ENCODE measurements at regions not wholly inside any gene's neighbourhood (a gene's known extent, or its start where the extent isn't known, plus 50 kb on each side); places are given as distances from the start of the nearest gene placed in this dataset.
A peak's percentile ranks its signal among the peaks of the same experiment; 100 is the strongest.

DNA sequence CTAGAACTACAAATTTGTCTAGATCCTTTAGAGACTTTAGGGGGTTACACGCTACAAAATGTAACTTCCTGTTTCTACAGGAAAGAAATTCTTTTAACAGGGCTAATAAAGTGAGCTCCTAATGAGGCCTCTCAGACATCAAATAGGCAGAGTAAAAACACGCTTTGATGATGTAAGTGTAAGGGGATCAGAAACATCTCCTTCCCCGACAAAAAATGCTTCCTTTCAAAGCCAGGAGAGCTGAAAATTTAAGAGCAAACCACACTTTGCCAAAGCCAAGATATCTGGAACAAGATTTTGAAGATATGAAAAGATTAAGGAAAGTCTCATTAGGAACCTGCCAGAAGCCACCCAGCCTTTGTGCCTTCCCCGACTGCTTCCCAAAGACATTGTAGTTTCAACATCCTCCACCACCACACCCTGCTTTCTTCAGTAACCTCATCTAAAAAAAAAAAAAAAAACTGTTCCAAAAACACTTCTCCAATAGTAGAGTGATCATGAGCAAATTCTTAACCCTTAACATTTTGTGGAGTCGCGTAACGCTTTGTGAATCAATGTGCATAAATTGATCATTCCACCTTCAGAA, 505.0 kb upstream of the THBS1 start:
- no peak for DNase-seq (ENCODE audit: low read depth in 2 of 2)

- no peak for DNase-seq (ENCODE audit: low read depth in 2 of 2)
Observed at GRCh38 chr15:39078026-39078425, 502.9 kb upstream of the THBS1 start.

DNA sequence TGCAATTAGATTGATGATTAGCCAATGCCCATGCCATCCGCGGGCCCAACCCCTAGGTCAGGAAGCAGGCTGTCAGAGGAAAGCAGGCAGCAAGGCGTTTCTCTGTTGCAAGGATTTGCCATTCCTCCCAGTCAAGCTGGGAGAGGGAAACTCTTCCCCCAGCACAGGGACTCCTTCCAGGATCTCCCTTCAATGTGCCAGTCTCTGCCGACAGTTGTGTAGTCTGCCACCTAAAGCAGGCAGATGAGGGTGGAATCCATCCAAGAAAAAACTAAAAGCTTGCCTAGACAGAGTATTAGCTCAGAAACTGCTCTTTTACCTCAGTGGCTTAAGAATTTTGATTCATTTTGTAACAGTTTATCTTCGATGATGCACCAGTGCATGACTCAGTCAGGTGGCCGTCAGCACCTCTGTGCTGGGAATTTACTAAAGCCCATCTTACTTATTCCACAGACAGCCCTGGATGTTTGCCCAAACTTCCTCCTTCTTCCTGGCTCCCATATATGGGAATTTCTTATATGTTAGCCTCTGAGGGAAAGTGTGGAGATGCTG, 501.5 kb upstream of the THBS1 start:
- DNase-seq (ENCODE audit: low read depth in 2 of 2), result peak; percentile 97 to 98

DNA sequence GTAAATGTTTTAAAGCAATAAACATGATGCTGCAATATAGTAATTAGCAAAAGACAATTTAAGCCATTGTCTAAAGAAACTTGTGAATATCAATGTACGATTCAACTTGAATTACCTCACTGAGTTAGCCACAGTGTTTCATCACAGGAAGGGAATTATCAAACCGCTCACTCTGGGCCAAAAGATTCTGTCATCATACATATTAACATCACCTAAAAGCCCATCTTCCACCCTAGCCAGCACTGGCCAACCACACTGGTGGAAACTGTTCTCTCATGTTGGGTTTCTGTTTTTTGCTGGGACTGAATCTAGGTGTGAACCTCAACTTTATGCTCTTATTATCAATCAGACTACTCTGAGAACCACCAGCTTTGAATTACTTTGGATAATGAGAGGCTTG, 497.7 kb upstream of the THBS1 start:
- DNase-seq (ENCODE audit: low read depth in 2 of 2), result no peak

DNA sequence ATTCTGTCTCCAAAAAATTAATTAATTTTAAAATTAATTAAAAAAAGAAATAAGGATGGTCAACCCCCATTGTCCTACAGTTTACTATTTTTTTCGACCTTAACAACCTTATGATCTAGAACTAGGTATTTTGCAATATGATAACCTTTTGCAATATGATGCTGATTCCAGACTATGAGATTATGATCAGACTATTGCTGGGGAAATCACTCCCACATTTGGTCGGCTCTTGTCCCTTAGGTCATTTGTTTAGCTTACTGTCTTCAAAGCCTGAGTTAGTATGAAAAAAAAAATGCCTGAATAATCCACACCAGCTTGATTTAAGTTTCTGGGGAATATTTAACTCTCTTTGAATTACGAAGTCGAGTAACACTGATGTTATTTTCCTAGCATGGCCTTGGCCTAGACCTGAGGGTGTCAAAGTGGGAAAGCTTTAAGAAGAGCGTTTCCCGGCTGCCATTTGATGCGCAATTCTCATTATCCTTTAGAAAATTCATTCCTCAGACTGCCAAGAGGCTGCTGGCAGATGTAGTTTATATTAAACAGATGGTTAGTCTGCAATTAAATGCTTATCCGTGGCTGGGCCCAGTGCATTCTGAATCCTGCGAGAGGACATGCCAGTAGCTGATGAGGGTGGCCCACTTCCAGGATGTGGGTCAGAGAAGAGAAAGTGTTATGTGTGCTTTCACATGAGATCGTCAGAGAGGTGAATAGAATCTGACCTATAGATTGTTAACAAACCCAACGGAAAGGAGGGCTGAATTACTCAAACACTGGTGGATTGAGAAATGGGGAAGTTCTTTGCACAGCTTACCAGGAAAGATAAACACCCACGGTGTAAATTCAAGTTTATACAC, 496.0 kb upstream of the THBS1 start:
- DNase-seq (ENCODE audit: low read depth in 2 of 2), result no peak

DNA sequence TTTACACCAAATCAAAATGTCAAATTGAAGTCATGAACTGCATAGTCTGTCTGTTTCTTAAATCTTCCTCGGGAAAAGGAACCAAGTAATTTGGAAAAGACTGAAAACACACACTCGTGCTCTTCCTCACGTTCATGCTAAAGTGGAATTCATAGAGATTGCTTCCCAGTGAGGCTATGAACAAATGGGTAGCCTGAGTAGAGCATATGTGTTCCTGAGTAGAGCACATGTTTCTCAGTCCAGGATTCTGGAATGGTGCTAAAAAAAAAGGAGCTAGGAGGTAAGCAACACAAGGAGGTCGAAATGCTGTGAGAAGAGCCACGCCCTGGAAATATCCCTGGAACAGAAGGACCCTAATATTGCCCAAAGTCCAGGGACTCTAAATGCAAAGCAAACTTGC, 494.2 kb upstream of the THBS1 start:
- no peak for DNase-seq (ENCODE audit: low read depth in 2 of 2)

GRCh38 chr15:39088156-39088555, 492.7 kb upstream of the THBS1 start:
- DNase-seq (ENCODE audit: low read depth in 2 of 2), result no peak

- no peak for DNase-seq (ENCODE audit: low read depth in 2 of 2)
Observed at GRCh38 chr15:39092354-39092753, 488.5 kb upstream of the THBS1 start.

DNA sequence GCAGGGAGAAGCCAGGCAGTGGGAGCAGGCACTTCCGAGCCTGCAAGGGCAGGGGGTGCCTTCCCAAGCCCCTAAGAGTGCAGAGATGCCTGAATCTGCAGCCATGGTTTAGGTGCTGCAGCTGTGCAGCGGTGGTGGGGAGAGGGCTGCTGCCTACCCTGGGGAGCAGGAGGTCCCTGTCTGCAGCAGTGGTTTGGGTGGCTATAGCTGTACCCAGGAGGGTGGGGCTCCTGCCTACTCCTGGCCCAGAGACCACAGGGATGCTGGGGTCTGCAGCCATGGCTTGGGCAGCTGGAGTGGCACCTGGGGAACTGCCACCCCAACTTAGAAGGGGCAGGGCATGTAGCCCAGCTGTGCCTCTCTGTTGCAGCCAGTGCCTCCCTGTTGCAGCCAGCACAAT, 488.1 kb upstream of the THBS1 start:
- no peak for DNase-seq (ENCODE audit: low read depth in 2 of 2)

- DNase-seq (ENCODE audit: low read depth in 2 of 2), result no peak
Observed at GRCh38 chr15:39094116-39094515, 486.8 kb upstream of the THBS1 start.

DNA sequence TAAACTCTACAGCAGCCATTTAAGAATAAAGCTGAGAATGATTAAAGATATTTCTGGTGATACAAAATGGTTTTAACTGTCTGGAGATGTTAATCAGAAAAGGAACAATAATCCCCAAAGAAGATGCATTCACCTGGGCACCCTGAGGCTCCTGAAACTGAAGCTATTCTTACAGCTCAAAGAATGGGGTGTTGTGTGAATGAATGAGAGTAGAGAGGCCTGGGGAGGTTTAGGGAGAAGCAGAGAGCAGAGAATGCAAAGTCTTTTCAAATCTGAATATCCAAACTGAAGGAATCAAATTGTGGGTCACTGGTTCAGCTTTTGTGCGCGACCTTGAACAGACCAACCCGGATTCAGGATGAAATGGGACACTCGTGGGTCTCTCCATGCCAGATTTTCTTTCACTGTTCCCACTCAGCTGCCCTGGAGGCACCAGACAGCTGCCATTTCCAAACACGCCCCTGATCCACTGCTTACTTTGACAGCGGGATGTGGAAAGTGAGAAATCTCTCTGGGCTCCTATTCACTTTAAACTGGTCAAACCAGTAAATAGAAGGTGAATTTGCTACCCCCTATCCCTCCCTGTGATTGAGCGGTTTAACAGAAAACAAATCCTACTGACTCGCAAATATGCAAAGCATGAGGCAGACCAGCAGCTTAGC, 485.5 kb upstream of the THBS1 start:
- no peak for DNase-seq (ENCODE audit: low read depth in 2 of 2)

GRCh38 chr15:39096608-39097205, 484.2 kb upstream of the THBS1 start:
- no peak for DNase-seq (ENCODE audit: low read depth in 2 of 2)

DNA sequence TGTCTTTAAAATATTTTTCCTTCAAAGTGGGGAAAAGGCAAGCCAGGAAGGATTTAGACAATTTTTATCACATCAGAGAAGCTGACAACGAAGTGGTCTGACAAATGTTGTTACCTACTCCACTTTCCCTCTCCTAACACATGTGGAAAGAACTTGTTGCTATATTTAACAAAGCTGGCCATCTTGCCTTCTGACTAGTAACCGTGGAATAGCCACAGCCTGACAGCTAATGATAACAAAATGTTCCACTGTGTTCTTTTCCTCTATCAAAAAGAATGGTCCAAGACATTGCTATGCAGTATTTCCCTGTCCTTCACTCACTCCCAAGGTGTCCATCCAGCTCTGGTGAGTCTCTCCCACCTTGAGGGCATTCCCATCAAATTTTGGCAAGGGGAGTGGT, 481.4 kb upstream of the THBS1 start:
- no peak for DNase-seq (ENCODE audit: low read depth in 2 of 2)

- no peak for DNase-seq (ENCODE audit: low read depth in 2 of 2)
Observed at GRCh38 chr15:39100106-39100660, 480.7 kb upstream of the THBS1 start.

DNA sequence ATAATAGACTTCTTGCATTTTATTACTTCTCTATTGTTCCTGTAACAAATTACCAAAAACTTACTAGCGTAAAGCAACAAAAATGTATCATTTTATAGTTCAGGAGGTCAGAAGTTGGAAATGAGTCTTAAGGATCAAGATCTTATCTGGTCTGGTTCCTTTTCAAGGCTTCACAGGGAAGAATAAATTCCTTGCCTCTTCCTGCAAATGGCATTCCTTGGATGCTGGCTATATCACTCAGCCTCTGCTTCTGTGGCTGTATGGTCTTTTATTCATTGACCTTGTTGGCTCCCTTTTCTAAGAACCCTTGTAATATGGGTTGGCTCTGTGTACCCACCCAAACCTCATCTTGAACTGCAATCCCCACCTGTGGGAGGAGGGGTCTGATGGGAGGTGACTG, 478.4 kb upstream of the THBS1 start:
- no peak for DNase-seq (ENCODE audit: low read depth in 2 of 2)

DNA sequence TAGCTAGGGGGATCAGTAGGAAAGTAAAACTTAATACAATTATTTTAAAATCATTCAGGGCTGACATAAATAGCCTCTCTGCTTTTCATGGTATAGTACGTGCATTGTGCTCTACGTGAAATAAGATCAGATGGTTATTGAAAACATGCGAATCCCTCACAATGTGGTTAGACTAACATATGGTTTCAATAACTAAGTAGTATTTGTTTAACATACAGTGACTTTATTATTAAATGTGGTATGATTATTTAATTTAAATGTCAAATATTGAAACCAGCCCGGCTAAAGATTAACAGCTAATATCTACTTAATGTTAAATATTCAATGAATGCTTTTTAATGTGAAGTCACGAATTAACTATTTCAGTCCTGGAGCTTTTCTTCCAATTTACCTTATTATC, 473.9 kb upstream of the THBS1 start:
- peak; percentile 74 to 79 for DNase-seq (ENCODE audit: low read depth in 2 of 2)

GRCh38 chr15:39108021-39108420, 472.9 kb upstream of the THBS1 start:
- DNase-seq (ENCODE audit: low read depth in 2 of 2), result no peak

GRCh38 chr15:39110336-39110735, 470.5 kb upstream of the THBS1 start:
- DNase-seq (ENCODE audit: low read depth in 2 of 2), result peak in 1 of 2 experiments; percentile 72

- DNase-seq (ENCODE audit: low read depth in 2 of 2), result no peak
Observed at GRCh38 chr15:39110746-39111145, 470.1 kb upstream of the THBS1 start.

- no peak for DNase-seq (ENCODE audit: low read depth in 2 of 2)
Observed at GRCh38 chr15:39113741-39114140, 467.1 kb upstream of the THBS1 start.

- DNase-seq (ENCODE audit: low read depth in 2 of 2), result no peak
Observed at GRCh38 chr15:39114690-39115378, 466.0 kb upstream of the THBS1 start.
